ENCODE measurements at regions not wholly inside any gene's neighbourhood (a gene's known extent, or its start where the extent isn't known, plus 50 kb on each side); places are given as distances from the start of the nearest gene placed in this dataset.

GRCh38 chr6:82741325-82741995 lies 324.2 kb downstream of the UBE3D start:
- H3K4me3 ChIP-seq (ENCODE audit: insufficient read depth, low read depth, low read length): no peak overlapping the region
- H4K20me1 ChIP-seq (ENCODE audit: insufficient read depth, low read length): no peaks in the 10 kb centered on the region
- no peak for FAIRE-seq
- TF ChIP-seq EZH2 (IDR thresholded peaks at IDR 0.05; ENCODE audit: insufficient read depth, low read length) (no peak), CTCF (IDR thresholded peaks at IDR 0.05; ENCODE audit: insufficient read depth, low read depth, low read length) (no peak)
- Mint-ChIP-seq H3K27me3 (ENCODE audit: low read depth, unreplicated experiment) (no peaks in the 10 kb centered on the region), H3K4me1 (ENCODE audit: low read depth, unreplicated experiment) (no peaks in the 10 kb centered on the region), H3K27ac (ENCODE audit: unreplicated experiment) (no peak overlapping the region), H3K9me3 (ENCODE audit: unreplicated experiment) (no peaks in the 10 kb centered on the region), H3K36me3 (ENCODE audit: low read depth, unreplicated experiment) (no peaks in the 10 kb centered on the region), H3K4me3 (ENCODE audit: unreplicated experiment) (no peak overlapping the region)
- peaks cover 3% of the 10 kb centered on the region for H3K27me3 ChIP-seq (ENCODE audit: insufficient read depth, low read length)
- H3K4me1 ChIP-seq (ENCODE audit: insufficient read depth, low read length): no peaks in the 10 kb centered on the region
- no peaks in the 10 kb centered on the region for H3K79me2 ChIP-seq (ENCODE audit: insufficient read depth, low read length)
- no peak overlapping the region for H3K9ac ChIP-seq (ENCODE audit: low read length)
- H3K9me3 ChIP-seq (ENCODE audit: insufficient read depth, low read depth, low read length): no peaks in the 10 kb centered on the region
- H3K36me3 ChIP-seq (ENCODE audit: insufficient read depth, low read length): no peaks in the 10 kb centered on the region
- no peak overlapping the region for H3K4me2 ChIP-seq (ENCODE audit: low read length)
- DNase-seq (ENCODE audit: low read depth): no peak
- H3K27ac ChIP-seq (ENCODE audit: low read depth, low read length): no peak overlapping the region
- no peak overlapping the region for H2AFZ ChIP-seq (ENCODE audit: low read depth, low read length)

- Histone ChIP-seq H3K4me1 (ENCODE audit: insufficient read depth, low read length) (no peaks in the 10 kb centered on the region), H3K27me3 (ENCODE audit: insufficient read depth, low read length) (peaks cover 3% of the 10 kb centered on the region), H3K36me3 (ENCODE audit: insufficient read depth, low read length) (no peaks in the 10 kb centered on the region), H3K4me3 (ENCODE audit: insufficient read depth, low read depth, low read length) (no peak overlapping the region), H3K4me2 (ENCODE audit: low read length) (no peak overlapping the region), H3K27ac (ENCODE audit: low read depth, low read length) (no peak overlapping the region), H3K9me3 (ENCODE audit: insufficient read depth, low read depth, low read length) (no peaks in the 10 kb centered on the region), H3K79me2 (ENCODE audit: insufficient read depth, low read length) (no peaks in the 10 kb centered on the region), H2AFZ (ENCODE audit: low read depth, low read length) (no peak overlapping the region), H4K20me1 (ENCODE audit: insufficient read depth, low read length) (no peaks in the 10 kb centered on the region), H3K9ac (ENCODE audit: low read length) (no peak overlapping the region)
- no peaks in the 10 kb centered on the region for H3K9me3 Mint-ChIP-seq (ENCODE audit: unreplicated experiment)
- H3K27ac Mint-ChIP-seq (ENCODE audit: unreplicated experiment): no peak overlapping the region
- H3K27me3 Mint-ChIP-seq (ENCODE audit: low read depth, unreplicated experiment): no peaks in the 10 kb centered on the region
- FAIRE-seq: no peak
- H3K4me3 Mint-ChIP-seq (ENCODE audit: unreplicated experiment): no peak overlapping the region
- H3K36me3 Mint-ChIP-seq (ENCODE audit: low read depth, unreplicated experiment): no peaks in the 10 kb centered on the region
- TF ChIP-seq CTCF (IDR thresholded peaks at IDR 0.05; ENCODE audit: insufficient read depth, low read depth, low read length): no peak
- TF ChIP-seq EZH2 (IDR thresholded peaks at IDR 0.05; ENCODE audit: insufficient read depth, low read length): no peak
- no peak for DNase-seq (ENCODE audit: low read depth)
- no peaks in the 10 kb centered on the region for H3K4me1 Mint-ChIP-seq (ENCODE audit: low read depth, unreplicated experiment)
These were observed 323.6 kb downstream of the UBE3D start for GRCh38 chr6:82741996-82742385.

GRCh38 chr6:82744286-82745015 lies 321.2 kb downstream of the UBE3D start:
- no peaks in the 10 kb centered on the region for H3K27me3 Mint-ChIP-seq (ENCODE audit: low read depth, unreplicated experiment)
- Histone ChIP-seq H2AFZ (ENCODE audit: low read depth, low read length) (no peak overlapping the region), H3K27me3 (ENCODE audit: insufficient read depth, low read length) (no peaks in the 10 kb centered on the region), H3K4me3 (ENCODE audit: insufficient read depth, low read depth, low read length) (no peak overlapping the region), H3K79me2 (ENCODE audit: insufficient read depth, low read length) (no peaks in the 10 kb centered on the region), H3K27ac (ENCODE audit: low read depth, low read length) (no peak overlapping the region), H4K20me1 (ENCODE audit: insufficient read depth, low read length) (no peaks in the 10 kb centered on the region), H3K4me2 (ENCODE audit: low read length) (no peak overlapping the region), H3K9ac (ENCODE audit: low read length) (no peak overlapping the region), H3K36me3 (ENCODE audit: insufficient read depth, low read length) (no peaks in the 10 kb centered on the region), H3K4me1 (ENCODE audit: insufficient read depth, low read length) (no peaks in the 10 kb centered on the region), H3K9me3 (ENCODE audit: insufficient read depth, low read depth, low read length) (no peaks in the 10 kb centered on the region)
- no peak for TF ChIP-seq EZH2 (IDR thresholded peaks at IDR 0.05; ENCODE audit: insufficient read depth, low read length)
- no peak for TF ChIP-seq CTCF (IDR thresholded peaks at IDR 0.05; ENCODE audit: insufficient read depth, low read depth, low read length)
- FAIRE-seq (no peak), DNase-seq (ENCODE audit: low read depth) (no peak)
- no peaks in the 10 kb centered on the region for H3K9me3 Mint-ChIP-seq (ENCODE audit: unreplicated experiment)
- H3K27ac Mint-ChIP-seq (ENCODE audit: unreplicated experiment): no peak overlapping the region
- no peaks in the 10 kb centered on the region for H3K36me3 Mint-ChIP-seq (ENCODE audit: low read depth, unreplicated experiment)
- no peak overlapping the region for H3K4me3 Mint-ChIP-seq (ENCODE audit: unreplicated experiment)
- no peaks in the 10 kb centered on the region for H3K4me1 Mint-ChIP-seq (ENCODE audit: low read depth, unreplicated experiment)
